ENCODE measurements at regions not wholly inside any gene's neighbourhood (a gene's known extent, or its start where the extent isn't known, plus 50 kb on each side); places are given as distances from the start of the nearest gene placed in this dataset.

- CTCF ChIA-PET = no interaction called here
- intact Hi-C loops (cut with micrococcal nuclease; ENCODE audit: unreplicated experiment) = loop anchor here (10.0 kb wide), 1 partner anchor 361 kb away; the partner anchor contains the start of gene JARID2
- H3K4me3 Mint-ChIP-seq (ENCODE audit: low read depth, unreplicated experiment) = no peak overlapping the region
- DNase-seq = no peak
- no peaks in the 10 kb centered on the region for H3K36me3 Mint-ChIP-seq (ENCODE audit: insufficient read depth, unreplicated experiment)
- no peak for TF ChIP-seq CTCF (IDR thresholded peaks at IDR 0.05; ENCODE audit: unreplicated experiment)
- no peak overlapping the region for H3K27ac Mint-ChIP-seq (ENCODE audit: unreplicated experiment)
- H3K4me1 Mint-ChIP-seq (ENCODE audit: low read depth, unreplicated experiment) = peaks cover 32% of the 10 kb centered on the region
- H3K27me3 Mint-ChIP-seq (ENCODE audit: unreplicated experiment) = no peaks in the 10 kb centered on the region
- no peaks in the 10 kb centered on the region for H3K9me3 Mint-ChIP-seq (ENCODE audit: low read depth, unreplicated experiment)
- no TSS peak for BruUV-seq (replicated peaks)
Observed at GRCh38 chr6:14883921-14884320, 361.9 kb upstream of the JARID2 start.

- H3K27me3 Mint-ChIP-seq (ENCODE audit: unreplicated experiment) = no peaks in the 10 kb centered on the region
- H3K36me3 Mint-ChIP-seq (ENCODE audit: insufficient read depth, unreplicated experiment) = no peaks in the 10 kb centered on the region
- peaks cover 26% of the 10 kb centered on the region for H3K4me1 Mint-ChIP-seq (ENCODE audit: low read depth, unreplicated experiment)
- H3K27ac Mint-ChIP-seq (ENCODE audit: unreplicated experiment) = no peak overlapping the region
- DNase-seq = no peak
- TF ChIP-seq CTCF (IDR thresholded peaks at IDR 0.05; ENCODE audit: unreplicated experiment) = no peak
- no TSS peak for BruUV-seq (replicated peaks)
- intact Hi-C loops (cut with micrococcal nuclease; ENCODE audit: unreplicated experiment) = loop anchor here (10.0 kb wide), 1 partner anchor 359 kb away; the partner anchor contains the start of gene JARID2
- CTCF ChIA-PET = no interaction called here
- no peaks in the 10 kb centered on the region for H3K9me3 Mint-ChIP-seq (ENCODE audit: low read depth, unreplicated experiment)
- no peak overlapping the region for H3K4me3 Mint-ChIP-seq (ENCODE audit: low read depth, unreplicated experiment)
Observed at GRCh38 chr6:14885498-14885897, 360.4 kb upstream of the JARID2 start.

- Mint-ChIP-seq H3K4me1 (ENCODE audit: low read depth, unreplicated experiment) (peaks cover 9% of the 10 kb centered on the region), H3K27ac (ENCODE audit: unreplicated experiment) (no peak overlapping the region), H3K4me3 (ENCODE audit: low read depth, unreplicated experiment) (no peak overlapping the region), H3K27me3 (ENCODE audit: unreplicated experiment) (no peaks in the 10 kb centered on the region), H3K36me3 (ENCODE audit: insufficient read depth, unreplicated experiment) (no peaks in the 10 kb centered on the region), H3K9me3 (ENCODE audit: low read depth, unreplicated experiment) (no peaks in the 10 kb centered on the region)
- intact Hi-C loops (cut with micrococcal nuclease; ENCODE audit: unreplicated experiment) = loop anchor here (10.0 kb wide), 1 partner anchor 358 kb away; the partner anchor contains the start of gene JARID2
- no TSS peak for BruUV-seq (replicated peaks)
- CTCF ChIA-PET = no interaction called here
- DNase-seq = no peak
- no peak for TF ChIP-seq CTCF (IDR thresholded peaks at IDR 0.05; ENCODE audit: unreplicated experiment)
Observed at GRCh38 chr6:14887181-14887580, 358.7 kb upstream of the JARID2 start.

- CTCF ChIA-PET = interaction anchor here (0.7 kb wide), 1 partner anchor 454 kb away, joined by 4 read pairs; no protein-coding TSS in a partner anchor
- no peak overlapping the region for H3K27ac Mint-ChIP-seq (ENCODE audit: unreplicated experiment)
- H3K27me3 Mint-ChIP-seq (ENCODE audit: unreplicated experiment) = no peaks in the 10 kb centered on the region
Observed at GRCh38 chr6:14887986-14888574, 357.8 kb upstream of the JARID2 start.

More at GRCh38 chr6:14887986-14888574, 357.8 kb upstream of the JARID2 start:
- intact Hi-C loops (cut with micrococcal nuclease; ENCODE audit: unreplicated experiment) = loop anchor here (10.0 kb wide), 1 partner anchor 357 kb away; the partner anchor contains the start of gene JARID2
- Mint-ChIP-seq H3K9me3 (ENCODE audit: low read depth, unreplicated experiment) (no peaks in the 10 kb centered on the region), H3K36me3 (ENCODE audit: insufficient read depth, unreplicated experiment) (no peaks in the 10 kb centered on the region), H3K4me3 (ENCODE audit: low read depth, unreplicated experiment) (no peak overlapping the region), H3K4me1 (ENCODE audit: low read depth, unreplicated experiment) (peaks cover under 1% of the 10 kb centered on the region)
- BruUV-seq (replicated peaks) = no TSS peak
- no peak for DNase-seq
- TF ChIP-seq CTCF (IDR thresholded peaks at IDR 0.05; ENCODE audit: unreplicated experiment) = no peak
